ENCODE measurements at regions not wholly inside any gene's neighbourhood (a gene's known extent, or its start where the extent isn't known, plus 50 kb on each side); places are given as distances from the start of the nearest gene placed in this dataset.

DNA sequence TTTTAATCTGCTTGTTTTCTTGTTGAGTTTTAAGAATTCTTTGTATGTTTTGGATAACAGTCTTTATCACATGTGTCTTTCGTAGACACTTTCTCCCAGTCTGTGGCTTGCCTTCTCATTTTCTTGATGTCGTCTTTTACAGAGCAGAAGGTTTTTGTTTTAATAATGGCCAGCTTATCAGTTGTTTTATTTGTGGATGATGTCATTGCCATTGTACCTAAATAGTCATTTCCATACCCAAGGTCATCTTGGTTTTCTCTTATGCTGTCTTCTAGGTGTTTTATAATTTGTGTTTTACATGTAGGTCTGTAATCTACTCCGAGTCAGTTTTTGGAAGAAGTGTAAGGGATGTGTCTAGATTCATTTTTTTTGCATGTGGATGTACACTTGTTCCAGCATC is 159.6 kb upstream of the NUDT6 start:
- DNase-seq, result no peak
- in situ Hi-C loops (cut with MboI; ENCODE audit: low pct_unique_long_range_greater_than_20kb, low sequenced_read_pairs), result no loop called here

GRCh38 chr4:123083646-123084045 is 161.2 kb upstream of the NUDT6 start:
- peak; percentile 56 for DNase-seq
- in situ Hi-C loops (cut with MboI; ENCODE audit: low pct_unique_long_range_greater_than_20kb, low sequenced_read_pairs), result no loop called here

GRCh38 chr4:123088501-123088900 is 166.1 kb upstream of the NUDT6 start:
- DNase-seq, result peak; percentile 69
- in situ Hi-C loops (cut with MboI; ENCODE audit: low pct_unique_long_range_greater_than_20kb, low sequenced_read_pairs), result no loop called here

GRCh38 chr4:123090886-123091285 is 168.5 kb upstream of the NUDT6 start:
- in situ Hi-C loops (cut with MboI; ENCODE audit: low pct_unique_long_range_greater_than_20kb, low sequenced_read_pairs), result no loop called here
- DNase-seq, result no peak

GRCh38 chr4:123092586-123092985 is 170.2 kb upstream of the NUDT6 start:
- in situ Hi-C loops (cut with MboI; ENCODE audit: low pct_unique_long_range_greater_than_20kb, low sequenced_read_pairs), result no loop called here

GRCh38 chr4:123093236-123093635 is 170.8 kb upstream of the NUDT6 start:
- in situ Hi-C loops (cut with MboI; ENCODE audit: low pct_unique_long_range_greater_than_20kb, low sequenced_read_pairs), result no loop called here
- DNase-seq, result no peak

More at GRCh38 chr4:123092586-123092985, 170.2 kb upstream of the NUDT6 start:
- DNase-seq, result no peak

DNA sequence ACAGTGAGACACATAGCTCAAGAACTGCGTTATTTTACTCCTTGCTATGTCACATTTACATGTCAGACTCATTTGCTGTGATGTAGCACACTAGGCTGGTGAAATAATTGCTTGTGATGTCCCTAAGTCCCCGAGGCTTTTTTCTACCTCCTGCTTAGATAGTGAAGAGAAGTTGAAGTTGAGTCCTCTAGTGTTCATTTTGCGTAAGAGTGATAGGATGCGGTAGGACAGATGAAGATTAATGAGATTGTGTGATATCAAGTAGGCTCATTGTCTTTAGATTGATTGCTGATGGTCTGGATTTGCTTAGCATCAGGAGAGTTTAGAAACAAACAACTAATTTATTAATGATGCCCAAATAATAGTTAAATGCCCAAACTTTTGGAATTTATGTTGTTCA is 173.6 kb upstream of the NUDT6 start:
- in situ Hi-C loops (cut with MboI; ENCODE audit: low pct_unique_long_range_greater_than_20kb, low sequenced_read_pairs), result no loop called here
- peak; percentile 58 for DNase-seq

GRCh38 chr4:123102897-123103471 is 180.6 kb upstream of the NUDT6 start:
- peak; percentile 56 for DNase-seq
- in situ Hi-C loops (cut with MboI; ENCODE audit: low pct_unique_long_range_greater_than_20kb, low sequenced_read_pairs), result loop anchor here (25.0 kb wide), 1 partner anchor 559 kb away; no protein-coding TSS in a partner anchor

- in situ Hi-C loops (cut with MboI; ENCODE audit: low pct_unique_long_range_greater_than_20kb, low sequenced_read_pairs), result loop anchor here (25.0 kb wide), 1 partner anchor 558 kb away; no protein-coding TSS in a partner anchor
- no peak for DNase-seq
Observed at GRCh38 chr4:123104310-123105025, 182.1 kb upstream of the NUDT6 start.

GRCh38 chr4:123105026-123105420 is 182.6 kb upstream of the NUDT6 start:
- in situ Hi-C loops (cut with MboI; ENCODE audit: low pct_unique_long_range_greater_than_20kb, low sequenced_read_pairs), result loop anchor here (25.0 kb wide), 1 partner anchor 557 kb away; no protein-coding TSS in a partner anchor
- DNase-seq, result no peak

DNA sequence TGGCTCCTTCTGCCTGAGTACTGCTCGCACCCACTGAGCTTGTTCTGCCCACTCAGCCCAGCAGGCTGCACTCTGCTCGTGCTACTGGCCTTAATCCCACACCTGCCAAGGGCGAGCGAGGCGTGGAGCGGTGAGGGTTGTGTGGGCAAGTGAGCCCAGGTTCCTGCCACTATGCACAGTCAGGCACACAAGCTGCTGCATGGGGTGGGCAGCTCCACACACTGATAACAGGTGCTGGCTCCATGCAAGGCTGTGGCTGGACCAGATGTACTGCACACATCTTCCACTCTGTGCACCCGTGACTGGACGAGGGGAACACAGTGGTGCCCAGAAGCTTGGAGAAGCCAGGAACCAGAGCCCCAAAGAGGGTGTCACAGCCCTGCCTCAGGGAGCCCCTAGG is 184.3 kb upstream of the NUDT6 start:
- no peak for DNase-seq
- in situ Hi-C loops (cut with MboI; ENCODE audit: low pct_unique_long_range_greater_than_20kb, low sequenced_read_pairs), result loop anchor here (25.0 kb wide), 1 partner anchor 556 kb away; no protein-coding TSS in a partner anchor

- no peak for DNase-seq
- in situ Hi-C loops (cut with MboI; ENCODE audit: low pct_unique_long_range_greater_than_20kb, low sequenced_read_pairs), result loop anchor here (25.0 kb wide), 1 partner anchor 555 kb away; no protein-coding TSS in a partner anchor
Observed at GRCh38 chr4:123107444-123108252, 185.3 kb upstream of the NUDT6 start.

- in situ Hi-C loops (cut with MboI; ENCODE audit: low pct_unique_long_range_greater_than_20kb, low sequenced_read_pairs), result loop anchor here (25.0 kb wide), 1 partner anchor 553 kb away; no protein-coding TSS in a partner anchor
- DNase-seq, result no peak
Observed at GRCh38 chr4:123109139-123109538, 186.7 kb upstream of the NUDT6 start.

GRCh38 chr4:123110147-123110546 is 187.8 kb upstream of the NUDT6 start:
- DNase-seq, result no peak
- in situ Hi-C loops (cut with MboI; ENCODE audit: low pct_unique_long_range_greater_than_20kb, low sequenced_read_pairs), result loop anchor here (25.0 kb wide), 1 partner anchor 552 kb away; no protein-coding TSS in a partner anchor

- no peak for DNase-seq
- in situ Hi-C loops (cut with MboI; ENCODE audit: low pct_unique_long_range_greater_than_20kb, low sequenced_read_pairs), result loop anchor here (25.0 kb wide), 1 partner anchor 552 kb away; no protein-coding TSS in a partner anchor
Observed at GRCh38 chr4:123110685-123111084, 188.3 kb upstream of the NUDT6 start.

GRCh38 chr4:123113155-123113554 is 190.8 kb upstream of the NUDT6 start:
- no peak for DNase-seq
- in situ Hi-C loops (cut with MboI; ENCODE audit: low pct_unique_long_range_greater_than_20kb, low sequenced_read_pairs), result loop anchor here (25.0 kb wide), 1 partner anchor 549 kb away; no protein-coding TSS in a partner anchor

DNA sequence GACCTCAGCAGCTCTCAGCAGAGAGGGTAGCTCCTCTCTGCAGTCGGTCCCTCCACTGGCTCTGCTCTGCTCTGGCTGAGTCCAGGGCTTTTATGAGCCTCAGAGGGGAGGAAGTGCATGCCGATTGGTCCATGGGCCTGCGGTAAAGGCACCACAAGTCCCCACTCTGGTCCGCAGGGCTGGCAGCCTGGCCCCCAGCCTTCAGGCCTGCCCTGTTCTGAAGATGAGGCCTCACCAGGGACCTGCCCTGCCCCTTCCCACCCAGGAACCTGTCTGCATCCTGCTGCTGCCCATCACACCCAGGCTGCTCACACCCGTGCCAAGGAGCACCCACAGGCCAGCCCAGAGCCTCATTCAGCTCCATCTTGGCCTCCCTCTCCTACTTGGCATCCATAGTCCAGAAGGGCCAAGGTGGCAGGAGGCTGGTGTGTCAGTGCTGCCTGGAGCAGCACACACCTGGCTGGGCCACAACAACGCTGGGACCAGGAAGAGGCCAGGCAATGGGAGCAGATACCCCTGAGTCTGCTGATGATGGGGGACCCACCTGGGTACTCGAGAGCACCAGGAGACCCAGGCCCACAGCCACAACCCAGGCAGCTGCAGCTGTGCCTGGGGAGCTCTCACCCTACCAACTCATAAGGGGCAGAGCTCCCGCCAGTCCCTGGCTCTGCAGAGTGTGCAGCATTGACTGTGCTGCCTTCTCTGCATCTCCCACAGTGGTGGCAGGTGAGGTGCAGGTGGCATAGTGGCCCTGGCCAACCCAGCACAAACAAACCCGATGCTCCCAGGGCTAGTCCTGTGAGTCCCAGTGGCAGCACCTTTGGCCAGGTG is 191.9 kb upstream of the NUDT6 start:
- in situ Hi-C loops (cut with MboI; ENCODE audit: low pct_unique_long_range_greater_than_20kb, low sequenced_read_pairs), result loop anchor here (25.0 kb wide), 1 partner anchor 548 kb away; no protein-coding TSS in a partner anchor
- no peak for DNase-seq

DNA sequence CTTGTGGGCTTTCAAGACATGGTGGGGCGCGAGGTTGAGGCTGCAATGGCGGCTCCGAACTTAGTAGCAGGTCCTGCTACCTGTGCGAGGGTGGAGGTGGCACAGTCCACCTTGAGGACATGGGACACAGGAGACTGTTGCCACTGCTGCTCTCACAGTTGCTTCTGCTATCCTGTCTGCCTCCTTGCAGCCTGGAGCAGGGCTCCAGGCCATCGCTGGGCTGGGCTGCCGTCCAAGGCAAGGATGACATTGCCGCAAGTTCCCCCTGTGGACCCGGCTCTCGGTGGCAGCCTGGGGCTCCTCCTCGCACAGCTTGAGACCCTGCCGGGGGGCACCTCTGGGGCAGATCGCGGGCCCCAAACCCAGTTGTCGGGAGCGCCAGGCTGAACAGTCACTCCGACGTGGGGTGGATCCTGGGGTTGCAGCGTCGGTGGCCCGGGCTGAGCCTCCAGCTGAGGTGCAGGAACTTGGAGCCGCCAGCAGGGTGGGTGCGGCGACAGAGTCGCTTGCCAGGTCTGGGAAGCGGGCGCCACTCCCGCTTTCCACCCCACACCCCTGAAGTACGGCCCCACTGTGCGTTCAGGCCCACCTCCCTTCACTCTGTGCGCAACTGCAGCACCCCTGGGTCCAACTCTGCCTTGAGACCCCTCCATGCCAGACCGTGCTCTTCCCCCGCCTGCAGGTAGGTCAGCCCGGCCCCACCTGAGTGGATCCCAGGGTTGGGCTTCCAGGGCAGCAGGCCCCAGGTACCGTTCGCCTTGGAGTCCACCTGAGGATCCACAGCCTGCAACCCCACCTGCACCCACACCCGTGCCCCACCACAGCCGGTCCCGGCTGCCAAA is 192.7 kb upstream of the NUDT6 start:
- no peak for DNase-seq
- in situ Hi-C loops (cut with MboI; ENCODE audit: low pct_unique_long_range_greater_than_20kb, low sequenced_read_pairs), result loop anchor here (25.0 kb wide), 1 partner anchor 547 kb away; no protein-coding TSS in a partner anchor
